ENCODE measurements at regions not wholly inside any gene's neighbourhood (a gene's known extent, or its start where the extent isn't known, plus 50 kb on each side); places are given as distances from the start of the nearest gene placed in this dataset.

GRCh38 chr7:18145160-18145559 is 117.5 kb upstream of the PRPS1L1 start:
- TF ChIP-seq POLR2A (IDR thresholded peaks at IDR 0.05) = no peak
- no peak for TF ChIP-seq CTCF (IDR thresholded peaks at IDR 0.05 in 4 of 5, conservative IDR thresholded peaks at IDR 0.05 in 1 of 5)

Measured in gastrocnemius medialis (tissue), 4 donors.